Bone marrow (tissue), 2 donors: ENCODE measurements at regions not wholly inside any gene's neighbourhood (a gene's known extent, or its start where the extent isn't known, plus 50 kb on each side); places are given as distances from the start of the nearest gene placed in this dataset.

ENCODE experiments used
- DNase-seq, 2 donors: peaks; one replicate each; lab custom pipeline; 2025; lab: John Stamatoyannopoulos, UW

DNA sequence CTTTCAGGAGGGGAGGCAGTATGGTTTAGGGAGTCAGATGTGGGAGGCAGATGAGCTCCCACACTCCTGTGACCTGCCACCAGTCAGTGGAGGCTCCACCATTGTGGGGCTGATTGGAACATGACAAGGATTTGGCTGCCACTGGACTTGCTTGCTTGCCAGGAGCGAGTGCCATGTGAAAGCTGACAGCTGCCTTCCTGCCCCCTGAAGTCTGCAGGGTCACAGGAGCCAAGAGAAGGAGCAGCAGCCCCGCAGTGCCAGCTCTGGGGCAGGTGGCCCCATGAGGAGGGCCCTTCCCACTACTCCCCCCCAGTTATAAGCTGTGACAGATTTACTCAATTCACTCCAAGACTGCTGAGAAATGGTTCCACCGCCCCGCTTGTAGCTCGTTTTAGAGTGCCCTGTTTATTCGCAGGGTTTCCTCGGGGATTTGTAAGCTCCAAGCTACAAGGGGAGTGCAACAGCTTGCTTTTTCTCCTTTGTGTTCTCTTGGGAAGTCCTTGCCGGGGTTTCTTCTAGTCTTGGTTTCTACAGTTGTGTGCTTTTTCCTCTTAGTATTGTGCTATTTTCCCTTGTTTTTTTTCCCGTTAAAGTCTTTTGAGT is 414.3 kb downstream of the MEIS1 start:
- DNase-seq: no peak

DNA sequence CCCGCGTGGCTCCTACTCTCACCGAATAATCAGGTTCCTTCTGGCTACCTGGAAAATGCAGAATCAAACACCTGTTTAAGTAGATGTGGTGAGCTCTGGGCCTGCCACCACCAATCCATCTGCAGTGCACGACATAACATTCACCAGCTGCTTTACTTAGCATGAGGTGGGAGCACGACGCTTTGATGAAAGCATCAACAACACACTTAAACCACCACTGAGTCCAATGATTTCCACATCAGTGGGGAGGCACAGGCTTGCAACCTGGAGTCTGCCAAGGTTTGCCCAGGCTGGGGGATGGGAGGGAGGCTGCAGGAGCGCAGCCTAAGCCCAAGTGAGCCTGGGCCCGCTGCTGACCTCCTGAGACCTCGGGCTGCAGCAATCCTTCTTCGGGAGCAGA is 415.5 kb downstream of the MEIS1 start:
- DNase-seq: no peak

DNA sequence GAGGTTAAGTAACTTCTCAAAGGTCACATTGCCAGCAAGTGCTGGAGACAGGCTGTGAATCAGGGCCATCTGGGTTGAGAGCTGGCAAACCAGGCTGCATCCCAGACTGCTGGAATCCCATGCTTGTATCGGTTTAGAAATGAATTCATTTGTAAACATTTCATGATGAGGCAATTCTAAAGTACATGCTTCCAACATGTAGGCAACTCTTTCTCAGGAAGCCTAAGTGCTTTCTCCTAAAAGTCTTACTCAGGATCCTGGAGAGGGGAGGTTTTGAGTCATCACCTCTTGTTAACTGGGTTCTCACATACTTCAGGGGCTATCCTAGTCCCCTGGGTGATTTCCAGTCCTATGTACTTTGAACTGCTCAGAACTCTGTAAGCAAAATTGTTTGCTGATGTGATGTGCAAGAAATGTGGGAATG is 416.5 kb downstream of the MEIS1 start:
- DNase-seq: no peak

DNA sequence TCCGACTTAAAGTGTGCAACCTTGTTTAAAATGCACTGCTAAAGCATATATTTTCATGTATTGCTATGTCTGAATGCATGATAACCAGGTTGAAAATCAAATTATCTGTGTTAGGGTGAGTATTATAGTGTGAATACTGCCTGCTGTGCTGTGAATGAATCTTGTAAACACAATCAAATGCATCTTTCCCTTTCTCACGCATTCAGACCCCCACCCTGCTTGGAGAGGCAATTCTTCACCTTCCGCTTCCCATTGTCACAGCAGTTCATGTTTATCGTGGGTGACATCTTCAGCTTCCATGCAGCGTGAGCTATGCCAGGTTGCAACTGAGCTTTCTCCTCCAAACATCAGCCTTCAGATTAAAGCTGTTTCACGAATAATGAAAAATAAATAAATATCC is 418.0 kb downstream of the MEIS1 start:
- no peak for DNase-seq

- DNase-seq: no peak
These were observed 418.7 kb downstream of the MEIS1 start for GRCh38 chr2:66853585-66853984.

GRCh38 chr2:66854298-66854697 is 419.4 kb downstream of the MEIS1 start:
- no peak for DNase-seq

GRCh38 chr2:66862885-66863650 is 428.1 kb downstream of the MEIS1 start:
- no peak for DNase-seq

DNA sequence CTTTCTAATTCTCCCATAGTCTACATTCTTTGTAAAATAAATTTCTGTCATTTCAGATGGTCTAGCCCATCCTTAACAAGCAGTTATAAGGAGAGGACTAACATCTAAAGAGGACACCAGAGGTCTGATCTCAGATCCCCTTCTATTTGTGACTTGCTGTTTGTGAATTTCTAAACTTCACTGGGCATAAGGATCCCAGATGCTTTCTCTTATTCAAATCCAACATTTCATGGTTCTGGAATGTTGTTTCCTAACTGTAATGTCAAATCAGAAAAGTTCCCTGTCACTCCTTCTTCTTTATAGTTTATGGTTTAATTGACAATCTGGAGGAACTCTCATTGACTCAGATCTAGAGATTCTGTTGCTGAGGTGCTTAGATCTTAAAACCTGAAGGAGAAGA is 430.2 kb downstream of the MEIS1 start:
- no peak for DNase-seq

DNA sequence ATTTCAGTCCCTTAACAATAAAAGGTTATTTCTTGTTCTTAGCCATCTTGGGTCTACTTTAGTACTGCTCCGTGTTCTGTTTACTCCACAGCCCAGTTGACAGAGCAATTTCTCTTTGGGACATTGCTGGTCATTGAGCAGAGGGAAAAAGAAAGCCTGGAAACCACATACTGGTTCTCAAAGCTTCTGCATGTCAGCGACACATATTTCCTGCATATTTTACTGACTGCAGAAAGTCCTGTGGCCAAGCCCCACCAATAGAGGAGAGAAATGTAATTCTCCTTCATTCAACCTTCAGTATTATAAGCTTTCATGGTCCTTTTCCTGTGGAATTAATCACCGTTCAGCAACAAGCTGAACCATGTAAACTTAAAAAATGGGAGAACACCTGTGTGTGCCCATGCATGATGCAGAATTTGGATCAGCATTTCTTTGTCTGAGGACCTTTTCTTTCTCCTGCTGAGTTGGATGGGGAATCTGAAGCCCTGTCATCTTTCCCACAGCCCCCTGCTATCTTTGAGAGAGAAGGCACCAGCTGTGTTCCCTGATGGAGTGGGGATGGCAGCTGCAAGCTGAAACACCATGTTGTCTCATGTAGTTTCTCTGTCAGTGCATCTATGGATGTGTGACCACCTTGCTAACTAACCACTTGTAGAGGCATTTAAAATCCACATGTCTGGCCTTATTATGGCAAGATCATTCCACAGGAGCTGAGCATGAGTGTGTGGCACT is 431.6 kb downstream of the MEIS1 start:
- no peak for DNase-seq

- no peak for DNase-seq
These were observed 432.1 kb downstream of the MEIS1 start for GRCh38 chr2:66867063-66867441.

- no peak for DNase-seq
These were observed 434.2 kb downstream of the MEIS1 start for GRCh38 chr2:66869076-66869475.

DNA sequence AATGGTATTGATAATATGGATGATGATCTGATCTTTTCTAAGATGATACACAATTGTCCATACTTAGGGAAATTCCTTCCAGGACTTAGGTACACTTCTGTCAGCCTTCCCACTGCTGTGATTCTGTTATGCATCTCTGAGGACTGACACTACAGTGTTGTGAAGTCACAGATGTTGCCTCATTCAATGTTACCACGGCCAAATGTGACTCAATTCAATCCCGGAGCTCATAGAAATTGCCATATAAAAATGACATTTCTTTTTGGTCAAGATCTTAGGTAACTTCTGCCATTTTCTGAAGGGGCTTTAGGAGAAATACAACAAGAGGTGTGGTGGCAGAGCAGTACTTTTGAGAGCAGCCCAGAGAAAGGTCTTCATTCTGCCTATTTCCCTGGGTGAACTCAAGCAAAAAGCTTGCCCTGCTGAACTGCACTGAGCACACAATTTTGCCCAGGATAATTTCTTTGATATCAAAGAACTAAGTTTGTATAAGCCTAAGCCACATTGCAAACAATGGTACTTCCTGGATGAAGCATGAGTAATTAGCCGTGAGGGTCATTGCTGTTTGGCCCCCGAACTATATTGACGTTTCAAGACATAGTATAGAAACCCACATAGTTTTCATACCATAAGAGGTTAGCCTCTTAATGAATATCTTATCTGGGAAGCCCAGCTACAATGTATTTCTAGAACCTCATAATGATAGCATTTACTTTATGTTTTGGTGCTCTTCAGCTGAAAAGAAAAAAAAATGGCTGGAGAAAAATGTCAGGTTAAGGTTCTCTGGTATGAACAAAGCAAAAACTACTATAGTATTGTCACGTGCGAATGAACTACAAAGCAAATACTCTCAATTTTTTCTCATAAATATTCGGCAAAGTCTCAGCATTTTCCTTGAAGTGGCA is 437.4 kb downstream of the MEIS1 start:
- no peak for DNase-seq

DNA sequence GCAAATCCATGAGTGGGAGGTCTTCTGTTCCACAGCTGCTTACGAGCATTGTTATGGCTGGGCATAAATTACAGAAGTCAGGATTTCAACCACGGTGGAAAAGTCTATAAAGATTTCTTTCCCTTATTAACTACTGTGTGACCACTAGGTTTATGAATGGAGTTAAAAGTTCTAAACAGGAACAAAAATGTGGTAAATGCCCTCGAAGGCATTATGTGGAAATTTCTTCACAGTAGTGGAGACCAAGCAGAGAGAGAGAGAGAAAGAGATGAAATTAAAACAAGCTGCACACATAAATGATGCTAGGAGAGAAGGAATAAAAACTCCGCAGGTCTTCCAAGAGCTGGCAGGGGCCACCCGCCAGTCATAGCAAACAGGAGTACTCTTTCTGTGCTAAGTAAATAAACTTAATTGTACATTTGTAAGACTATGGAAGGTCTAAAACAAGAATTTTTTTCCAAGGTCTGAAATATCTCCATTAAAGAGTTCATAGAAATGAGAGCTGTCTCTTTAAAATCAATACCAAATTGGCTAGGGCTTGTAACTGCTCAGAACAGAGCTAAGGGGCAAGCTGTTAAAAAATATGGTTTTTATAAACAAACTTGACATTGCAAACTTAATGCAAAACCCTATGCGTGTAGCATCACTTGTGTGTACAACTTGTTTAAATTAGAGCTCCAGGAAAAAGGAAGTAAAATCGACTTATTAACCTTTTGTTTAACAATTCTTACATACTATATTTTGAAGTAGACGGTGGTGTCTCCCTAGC is 438.2 kb downstream of the MEIS1 start:
- DNase-seq: no peak

GRCh38 chr2:66874411-66874810 is 439.5 kb downstream of the MEIS1 start:
- DNase-seq: no peak

- DNase-seq: no peak
These were observed 441.1 kb downstream of the MEIS1 start for GRCh38 chr2:66875941-66876462.

GRCh38 chr2:66885775-66886383 is 451.0 kb downstream of the MEIS1 start:
- DNase-seq: no peak

DNA sequence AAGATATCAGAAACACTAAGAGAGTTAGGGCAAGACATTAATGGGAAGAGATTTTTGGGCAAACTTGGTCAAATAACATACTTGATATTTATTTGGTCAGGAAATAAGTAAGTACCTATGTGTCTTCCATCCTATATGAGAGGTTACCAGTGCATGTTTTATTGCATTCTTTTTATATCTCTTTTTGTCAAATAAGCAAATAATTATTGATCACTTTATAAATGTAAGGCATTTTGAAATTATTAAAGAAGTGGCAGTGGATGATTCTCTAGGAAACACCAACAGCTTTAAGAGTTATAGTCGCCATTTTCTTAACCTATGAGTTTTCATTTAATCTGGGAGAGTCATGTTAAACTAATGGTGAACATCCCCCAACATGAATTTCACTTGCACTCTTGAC is 453.3 kb downstream of the MEIS1 start:
- DNase-seq: no peak

GRCh38 chr2:66888791-66889631 is 454.1 kb downstream of the MEIS1 start:
- DNase-seq: no peak

DNA sequence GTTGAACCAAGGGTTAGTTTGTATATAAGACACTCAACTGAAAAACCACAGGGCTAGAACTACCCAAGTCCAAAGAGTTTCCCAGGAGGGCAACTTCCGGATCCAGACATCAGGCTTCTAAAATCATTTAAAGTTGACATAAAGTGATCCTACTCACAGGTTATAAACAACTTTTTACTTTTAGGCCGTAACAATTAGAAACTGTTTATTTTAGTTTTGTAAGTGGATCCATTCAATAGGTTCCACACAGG is 454.6 kb downstream of the MEIS1 start:
- DNase-seq: no peak

- DNase-seq: no peak
These were observed 455.3 kb downstream of the MEIS1 start for GRCh38 chr2:66890166-66890742.
